ENCODE measurements at regions not wholly inside any gene's neighbourhood (a gene's known extent, or its start where the extent isn't known, plus 50 kb on each side); places are given as distances from the start of the nearest gene placed in this dataset.
A peak's percentile ranks its signal among the peaks of the same experiment; 100 is the strongest.

GRCh38 chr2:234438305-234438977 lies 58.4 kb downstream of the ARL4C start:
- DNase-seq, result no peak

- peak in 19 of 56 donors; percentile 3 to 61 (median 20) for DNase-seq
Observed at GRCh38 chr2:234437642-234438304, 59.1 kb downstream of the ARL4C start.

- DNase-seq, result no peak
Observed at GRCh38 chr2:234436482-234436837, 60.4 kb downstream of the ARL4C start.

GRCh38 chr2:234435836-234436481 lies 60.9 kb downstream of the ARL4C start:
- no peak for DNase-seq

- DNase-seq, result no peak
Observed at GRCh38 chr2:234433201-234433600, 63.7 kb downstream of the ARL4C start.

GRCh38 chr2:234430871-234431270 lies 66.0 kb downstream of the ARL4C start:
- DNase-seq, result no peak

- DNase-seq, result no peak
Observed at GRCh38 chr2:234429265-234429664, 67.6 kb downstream of the ARL4C start.

- no peak for DNase-seq
Observed at GRCh38 chr2:234427081-234428061, 69.5 kb downstream of the ARL4C start.

GRCh38 chr2:234426616-234427015 lies 70.3 kb downstream of the ARL4C start:
- DNase-seq, result no peak

- no peak for DNase-seq
Observed at GRCh38 chr2:234425639-234426603, 71.0 kb downstream of the ARL4C start.

GRCh38 chr2:234423884-234424283 lies 73.0 kb downstream of the ARL4C start:
- DNase-seq, result no peak

GRCh38 chr2:234422981-234423431 lies 73.9 kb downstream of the ARL4C start:
- no peak for DNase-seq

GRCh38 chr2:234422273-234422732 lies 74.6 kb downstream of the ARL4C start:
- no peak for DNase-seq

- no peak for DNase-seq
Observed at GRCh38 chr2:234420408-234420807, 76.5 kb downstream of the ARL4C start.

- DNase-seq, result no peak
Observed at GRCh38 chr2:234419726-234420125, 77.2 kb downstream of the ARL4C start.

- no peak for DNase-seq
Observed at GRCh38 chr2:234415706-234416105, 81.2 kb downstream of the ARL4C start.

GRCh38 chr2:234414596-234414995 lies 82.3 kb downstream of the ARL4C start:
- no peak for DNase-seq

- DNase-seq, result no peak
Observed at GRCh38 chr2:234412726-234413125, 84.2 kb downstream of the ARL4C start.

GRCh38 chr2:234411793-234412192 lies 85.1 kb downstream of the ARL4C start:
- DNase-seq, result no peak

GRCh38 chr2:234410526-234410925 lies 86.4 kb downstream of the ARL4C start:
- no peak for DNase-seq

Data from amygdala (tissue), 56 donors.